GM23248 (cell line): ENCODE measurements at regions not wholly inside any gene's neighbourhood (a gene's known extent, or its start where the extent isn't known, plus 50 kb on each side); places are given as distances from the start of the nearest gene placed in this dataset.

ENCODE experiments used
- DNase-seq: peaks from one replicate; pipeline ENCODE4 v3.0.0-alpha.2; 2015
- H2AFZ ChIP-seq: fragments of 200-600 bp; sonication (generic); 2 replicates; pipeline ENCODE4 v1.6.1; 2016; ENCODE audit warnings: antibody characterized with exemption
- H3F3A ChIP-seq: fragments of 200-600 bp; sonication (generic); 2 replicates; pipeline ENCODE4 v1.6.1; 2016; ENCODE audit warnings: mild to moderate bottlenecking, antibody characterized with exemption, mixed run types; ENCODE audit not compliant: insufficient read depth
- H3K27ac ChIP-seq: fragments of 200-600 bp; sonication (generic); 2 replicates; pipeline ENCODE4 v1.5.1; 2016; ENCODE audit warnings: mild to moderate bottlenecking
- H3K27me3 ChIP-seq: fragments of 200-600 bp; sonication (generic); replicated peaks from 2 replicates; pipeline ENCODE4 v1.6.1; 2016; ENCODE audit warnings: mild to moderate bottlenecking; ENCODE audit not compliant: insufficient read depth
- H3K36me3 ChIP-seq: fragments of 200-600 bp; sonication (generic); 2 replicates; pipeline ENCODE4 v1.6.1; 2016; ENCODE audit warnings: low read depth, mild to moderate bottlenecking
- H3K4me1 ChIP-seq: fragments of 200-600 bp; sonication (generic); 2 replicates; pipeline ENCODE4 v1.6.1; 2016; ENCODE audit warnings: mild to moderate bottlenecking; ENCODE audit not compliant: insufficient read depth
- H3K4me2 ChIP-seq: fragments of 200-600 bp; sonication (generic); one replicate; pipeline ENCODE4 v1.6.1; 2016; ENCODE audit warnings: mild to moderate bottlenecking; ENCODE audit not compliant: unreplicated experiment
- H3K4me3 ChIP-seq: fragments of 200-600 bp; sonication (generic); 2 replicates; pipeline ENCODE4 v1.5.1; 2016; ENCODE audit warnings: mild to moderate bottlenecking
- H3K79me2 ChIP-seq: fragments of 200-600 bp; sonication (generic); 2 replicates; pipeline ENCODE4 v1.6.1; 2016; ENCODE audit warnings: mild to moderate bottlenecking; ENCODE audit not compliant: insufficient read depth
- H3K9ac ChIP-seq: fragments of 200-600 bp; sonication (generic); 2 replicates; pipeline ENCODE4 v1.6.1; 2016; ENCODE audit warnings: mild to moderate bottlenecking
- H3K9me2 ChIP-seq: fragments of 200-600 bp; sonication (generic); 2 replicates; pipeline ENCODE4 v1.6.1; 2016; ENCODE audit warnings: mixed run types, mild to moderate bottlenecking, moderate library complexity; ENCODE audit not compliant: insufficient read depth
- H3K9me3 ChIP-seq: fragments of 200-600 bp; sonication (generic); one replicate; pipeline ENCODE4 v1.6.1; 2017; ENCODE audit warnings: low read depth
- H4K20me1 ChIP-seq: fragments of 200-600 bp; sonication (generic); 2 replicates; pipeline ENCODE4 v1.6.0; 2016; ENCODE audit not compliant: insufficient read depth
- EZH2 ChIP-seq: fragments of 200-600 bp; sonication (generic); IDR thresholded peaks from 2 replicates; pipeline ENCODE4 v1.6.1; 2018; ENCODE audit warnings: antibody characterized with exemption, mild to moderate bottlenecking; ENCODE audit not compliant: insufficient read depth, poor library complexity, severe bottlenecking
- EZH2phosphoT487 ChIP-seq: fragments of 200-600 bp; sonication (generic); IDR thresholded peaks from 2 replicates; pipeline ENCODE4 v1.6.1; 2018; ENCODE audit warnings: antibody characterized with exemption, moderate library complexity, mild to moderate bottlenecking, low read depth; ENCODE audit not compliant: insufficient read depth
- WGBS, 2 experiments: methylation state at CpG; one replicate each; pipeline ENCODE4 v1.1.6; 2015 to 2017; ENCODE audit warnings: low lambda C conversion rate in 2 of 2, low coverage in 1 of 2; ENCODE audit errors: missing lambda C conversion rate in 2 of 2; 5-methylcytosine and 5-hydroxymethylcytosine counted together
- in situ Hi-C: fragments of 300-500 bp; cut with MboI; formaldehyde crosslinking; loops from 2 replicates; pipeline ENCODE4 v1.15.0; 2020

DNA sequence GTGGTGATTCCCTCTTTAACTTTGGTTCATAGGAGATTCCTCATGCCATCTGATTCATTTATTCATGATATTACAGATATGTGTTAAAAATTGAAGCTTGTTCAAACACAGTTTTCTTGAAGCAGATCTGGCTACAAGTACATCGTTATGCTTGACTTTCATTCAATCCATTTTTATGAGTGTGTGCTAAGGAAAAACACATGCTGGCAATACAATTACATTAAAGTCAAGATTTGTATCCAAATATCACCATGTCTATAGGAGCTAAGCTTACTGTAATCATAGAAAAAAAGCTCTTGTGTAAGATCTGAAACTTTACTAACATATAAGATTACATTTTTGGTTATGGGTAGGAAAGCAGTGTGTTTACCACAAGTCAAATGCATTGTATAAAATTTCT is 151.8 kb upstream of the FAT1 start:
- Histone ChIP-seq H3K79me2 (no peaks in the 10 kb centered on the region), H3K27ac (no peak overlapping the region), H3K4me2 (no peak overlapping the region), H4K20me1 (no peaks in the 10 kb centered on the region), H3K4me3 (no peak overlapping the region), H3K9me3 (no peaks in the 10 kb centered on the region), H3K27me3 (no peaks in the 10 kb centered on the region), H3K9ac (no peak overlapping the region), H3K4me1 (no peaks in the 10 kb centered on the region), H3K36me3 (no peaks in the 10 kb centered on the region), H3K9me2 (no peaks in the 10 kb centered on the region), H2AFZ (no peak overlapping the region), H3F3A (no peaks in the 10 kb centered on the region)
- DNase-seq = no peak
- 12 to 13% methylated on average over 1 of the region's 1 CpG for WGBS, 2 experiments
- in situ Hi-C loops = no loop called here
- TF ChIP-seq EZH2phosphoT487 (no peak), EZH2 (no peak)

DNA sequence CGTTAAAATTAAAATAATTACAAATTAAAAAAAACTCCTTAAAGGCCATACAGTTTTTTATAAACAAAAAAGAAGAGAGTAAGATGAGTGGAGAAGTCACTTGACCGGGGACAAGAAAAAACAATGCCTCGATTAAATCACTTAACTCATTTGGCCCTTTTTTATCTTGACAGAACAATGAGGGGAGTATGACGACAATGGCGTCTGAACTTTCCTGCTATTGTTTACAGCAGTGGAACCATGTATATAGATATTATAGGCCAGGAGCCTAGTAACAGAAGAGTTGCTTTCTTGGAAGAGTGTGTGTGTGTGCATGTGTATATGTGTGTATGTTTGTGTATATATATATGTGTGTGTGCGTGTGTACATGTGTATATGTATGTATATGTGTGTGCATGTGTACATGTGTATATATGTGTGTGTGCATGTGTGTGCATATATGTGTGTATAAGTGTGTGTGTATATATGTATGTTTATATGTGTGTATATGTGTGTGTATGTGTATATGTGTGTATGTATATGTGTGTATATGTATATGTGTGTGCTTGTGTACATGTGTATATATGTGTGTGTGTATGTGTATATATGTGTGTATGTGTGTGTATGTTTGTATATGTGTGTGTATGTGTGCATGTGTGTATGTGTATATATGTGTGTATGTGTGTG is 153.4 kb upstream of the FAT1 start:
- TF ChIP-seq EZH2 (no peak), EZH2phosphoT487 (no peak)
- DNase-seq = no peak
- Histone ChIP-seq H3K9me2 (no peaks in the 10 kb centered on the region), H3K36me3 (no peaks in the 10 kb centered on the region), H3K4me2 (no peak overlapping the region), H3K27me3 (no peaks in the 10 kb centered on the region), H3K4me3 (no peak overlapping the region), H3K4me1 (peaks cover 14% of the 10 kb centered on the region), H3K79me2 (no peaks in the 10 kb centered on the region), H3F3A (peaks cover 4% of the 10 kb centered on the region), H3K9ac (no peak overlapping the region), H3K9me3 (no peaks in the 10 kb centered on the region), H4K20me1 (no peaks in the 10 kb centered on the region), H2AFZ (no peak overlapping the region), H3K27ac (no peak overlapping the region)
- in situ Hi-C loops = no loop called here
- WGBS, 2 experiments = 76 to 78% methylated on average over 6 of the region's 6 CpGs

DNA sequence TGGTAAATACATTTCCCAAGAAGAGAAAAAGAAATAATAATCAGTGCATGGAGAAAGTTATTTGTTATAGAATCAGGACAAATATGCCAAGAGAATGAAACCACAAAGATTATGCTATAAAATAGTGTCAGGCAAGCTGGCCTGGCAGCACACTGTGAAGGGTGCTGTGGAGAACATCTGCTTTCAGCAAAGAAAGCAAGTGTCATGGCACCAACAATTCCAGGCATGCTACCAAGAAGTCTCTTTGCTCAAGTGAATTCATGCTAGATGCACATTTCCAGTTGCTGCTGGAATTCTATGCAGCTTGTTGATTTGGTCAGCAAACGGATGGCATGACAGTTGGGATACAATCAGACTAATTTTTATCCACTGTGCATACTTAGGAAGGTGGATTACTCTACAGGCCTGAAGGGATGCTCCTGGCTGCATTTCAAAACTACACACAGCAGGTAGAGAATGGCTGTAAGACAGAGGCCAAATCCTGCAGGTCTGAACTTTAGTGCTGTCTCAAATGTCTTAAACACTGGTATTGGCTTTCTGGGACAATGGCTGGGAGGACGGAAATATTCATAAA is 154.6 kb upstream of the FAT1 start:
- no peak overlapping the region for H3K9ac ChIP-seq
- H3K4me1 ChIP-seq = peaks cover 17% of the 10 kb centered on the region
- H4K20me1 ChIP-seq = no peaks in the 10 kb centered on the region
- H3K36me3 ChIP-seq = no peaks in the 10 kb centered on the region
- H3K4me2 ChIP-seq = no peak overlapping the region
- WGBS, 2 experiments = 36 to 50% methylated on average over 2 of the region's 2 CpGs
- TF ChIP-seq EZH2 = no peak
- in situ Hi-C loops = no loop called here
- H3K9me3 ChIP-seq = no peaks in the 10 kb centered on the region
- H3K27ac ChIP-seq = no peak overlapping the region
- H3K9me2 ChIP-seq = no peaks in the 10 kb centered on the region
- H2AFZ ChIP-seq = no peak overlapping the region
- no peaks in the 10 kb centered on the region for H3K27me3 ChIP-seq
- no peaks in the 10 kb centered on the region for H3K79me2 ChIP-seq
- no peak for DNase-seq
- peaks cover 10% of the 10 kb centered on the region for H3F3A ChIP-seq
- no peak overlapping the region for H3K4me3 ChIP-seq

GRCh38 chr4:186881521-186882220 is 158.0 kb upstream of the FAT1 start:
- no peaks in the 10 kb centered on the region for H3K9me2 ChIP-seq
- H3K36me3 ChIP-seq = no peaks in the 10 kb centered on the region
- no peak overlapping the region for H3K27ac ChIP-seq
- 32 to 43% methylated on average over 3 of the region's 3 CpGs for WGBS, 2 experiments
- peaks cover 10% of the 10 kb centered on the region for H3F3A ChIP-seq
- H3K9me3 ChIP-seq = no peaks in the 10 kb centered on the region
- H3K27me3 ChIP-seq = no peaks in the 10 kb centered on the region
- H4K20me1 ChIP-seq = no peaks in the 10 kb centered on the region
- no peak overlapping the region for H2AFZ ChIP-seq
- peak overlapping the region; percentile 16 for H3K4me2 ChIP-seq
- peak; percentile 70 for DNase-seq
- H3K4me1 ChIP-seq = peaks cover 17% of the 10 kb centered on the region
- in situ Hi-C loops = no loop called here
- no peak for TF ChIP-seq EZH2
- TF ChIP-seq EZH2phosphoT487 = no peak
- no peak overlapping the region for H3K4me3 ChIP-seq
- no peak overlapping the region for H3K9ac ChIP-seq
- H3K79me2 ChIP-seq = no peaks in the 10 kb centered on the region
